ENCODE measurements at regions not wholly inside any gene's neighbourhood (a gene's known extent, or its start where the extent isn't known, plus 50 kb on each side); places are given as distances from the start of the nearest gene placed in this dataset.

- Histone ChIP-seq H3K9me3 (peaks cover 0 to 14% (median 6%) of the 10 kb centered on the region in 4 donors), H3K36me3 (no peaks in the 10 kb centered on the region), H3K27ac (no peak overlapping the region), H3K4me1 (no peaks in the 10 kb centered on the region), H3K4me3 (no peak overlapping the region), H3K27me3 (no peaks in the 10 kb centered on the region)
- TF ChIP-seq EP300 (IDR thresholded peaks at IDR 0.05): no peak
- TF ChIP-seq POLR2AphosphoS5 (IDR thresholded peaks at IDR 0.05): no peak
- no peak for TF ChIP-seq CTCF (IDR thresholded peaks at IDR 0.05)
- TF ChIP-seq POLR2A (IDR thresholded peaks at IDR 0.05): no peak
- ATAC-seq (ENCODE audit: low FRiP score in 2 of 2) (no peak), DNase-seq (no peak)
- WGBS, 2 donors: 94% methylated on average over 4 to 5 of the region's 5 CpGs
These were observed 93.8 kb downstream of the GLRX3 start for GRCh38 chr10:130230036-130230435.

- no peak for ATAC-seq (ENCODE audit: low FRiP score in 2 of 2)
- Histone ChIP-seq H3K4me1 (no peaks in the 10 kb centered on the region), H3K27me3 (no peaks in the 10 kb centered on the region), H3K36me3 (no peaks in the 10 kb centered on the region), H3K9me3 (peaks cover 0 to 14% (median 6%) of the 10 kb centered on the region in 4 donors), H3K4me3 (no peak overlapping the region), H3K27ac (no peak overlapping the region)
- DNase-seq: peak in 1 of 2 donors; percentile 8
- no peak for TF ChIP-seq EP300 (IDR thresholded peaks at IDR 0.05)
- no peak for TF ChIP-seq POLR2AphosphoS5 (IDR thresholded peaks at IDR 0.05)
- TF ChIP-seq CTCF (IDR thresholded peaks at IDR 0.05): no peak
- no peak for TF ChIP-seq POLR2A (IDR thresholded peaks at IDR 0.05)
- WGBS, 2 donors: 77% methylated on average over 6 of the region's 6 CpGs; no CpG with 5 or more reads in 1 of the 2 donors
These were observed 94.4 kb downstream of the GLRX3 start for GRCh38 chr10:130230611-130231010.

- Histone ChIP-seq H3K27me3 (no peaks in the 10 kb centered on the region), H3K4me1 (no peaks in the 10 kb centered on the region), H3K27ac (no peak overlapping the region), H3K9me3 (peaks cover 0 to 14% (median 6%) of the 10 kb centered on the region in 4 donors), H3K36me3 (no peaks in the 10 kb centered on the region), H3K4me3 (no peak overlapping the region)
- TF ChIP-seq POLR2AphosphoS5 (IDR thresholded peaks at IDR 0.05) (no peak), EP300 (IDR thresholded peaks at IDR 0.05) (no peak), CTCF (IDR thresholded peaks at IDR 0.05) (no peak), POLR2A (IDR thresholded peaks at IDR 0.05) (no peak)
- ATAC-seq (ENCODE audit: low FRiP score in 2 of 2): no peak
- WGBS, 2 donors: 83 to 89% methylated on average over 14 to 15 of the region's 15 CpGs
- DNase-seq: peak; percentile 17 to 59
These were observed 95.1 kb downstream of the GLRX3 start for GRCh38 chr10:130231251-130231741.

- peak in 1 of 2 donors; percentile 14 for DNase-seq
- no peak for ATAC-seq (ENCODE audit: low FRiP score in 2 of 2)
- WGBS, 2 donors: 81 to 84% methylated on average over 26 to 28 of the region's 28 CpGs
- no peaks in the 10 kb centered on the region for H3K4me1 ChIP-seq
- H3K27ac ChIP-seq: no peak overlapping the region
- no peak for TF ChIP-seq POLR2A (IDR thresholded peaks at IDR 0.05)
- no peak for TF ChIP-seq POLR2AphosphoS5 (IDR thresholded peaks at IDR 0.05)
- TF ChIP-seq EP300 (IDR thresholded peaks at IDR 0.05): no peak
- TF ChIP-seq CTCF (IDR thresholded peaks at IDR 0.05): no peak
- H3K27me3 ChIP-seq: no peaks in the 10 kb centered on the region
- no peaks in the 10 kb centered on the region for H3K36me3 ChIP-seq
- H3K9me3 ChIP-seq: peaks cover 0 to 8% (median 6%) of the 10 kb centered on the region in 4 donors
- no peak overlapping the region for H3K4me3 ChIP-seq
These were observed 96.2 kb downstream of the GLRX3 start for GRCh38 chr10:130232166-130233034.
